ENCODE measurements at regions not wholly inside any gene's neighbourhood (a gene's known extent, or its start where the extent isn't known, plus 50 kb on each side); places are given as distances from the start of the nearest gene placed in this dataset.

- TF ChIP-seq TAF1 (IDR thresholded peaks at IDR 0.05; ENCODE audit: borderline replicate concordance, insufficient read depth, low read length) (no peak), POLR2AphosphoS5 (IDR thresholded peaks at IDR 0.05; ENCODE audit: low read depth, low read length) (no peak), SIN3A (IDR thresholded peaks at IDR 0.05; ENCODE audit: borderline replicate concordance, insufficient read depth, low read length) (no peak)
Measured at GRCh38 chr6:44062105-44062770, 65.0 kb downstream of the MRPL14 start.

Data from PFSK-1 (cell line).